Heart left ventricle (tissue), 13 donors: ENCODE measurements at regions not wholly inside any gene's neighbourhood (a gene's known extent, or its start where the extent isn't known, plus 50 kb on each side); places are given as distances from the start of the nearest gene placed in this dataset.

Source experiments
- POLR2A ChIP-seq, 2 donors: fragments of 450-650 bp; IDR thresholded peaks; one replicate each; pipeline ENCODE4 v1.6.1; 2017; ENCODE audit warnings: antibody characterized with exemption in 2 of 2, mild to moderate bottlenecking in 2 of 2, moderate library complexity in 2 of 2
- TF ChIP-seq, protein P1 (sequence below), 12 donors: fragments of 200-600 bp; sonication (generic) in 4 of 12; IDR thresholded peaks; one replicate each; pipeline versions ENCODE4 v1.5.0 to v1.8.0; 2018 to 2022; ENCODE audit warnings: antibody characterized with exemption in 12 of 12, mild to moderate bottlenecking in 5 of 12
- donor health status: ischemic (EF 13 %, LVEDD 7.1; RV severe dilation, severe dysfunction).
- donor health status: DM: no; HTN: yes; CAD: no.
- donor health status: DM: no; HTN: no; CAD: no.
- donor health status: ischemic (EF 25% LVEDD 6.9; RV normal size, moderate dysfunction).
- donor health status: ischemic (EF 25% LVEDD 5.7; RV mildly dilated, moderate dysfunction).
- donor health status: ischemic (EF 35%, LVEDD 5.7; RV mildly dilated, moderate dysfunction).
- donor health status: nonischemic (EF 11% LVEDD 7.7; RV severe dilation, severe dysfunction).
- donor health status: DM: yes; HTN: yes; CAD: no.
- donor health status: PGD.
- donor health status: ischemic (EF 29% LVEDD 5.4; RV normal size, mild dysfunction).
- donor health status: nonischemic (EF 23%, LVEDD 6.1; RV moderate dilation, normal function).

DNA sequence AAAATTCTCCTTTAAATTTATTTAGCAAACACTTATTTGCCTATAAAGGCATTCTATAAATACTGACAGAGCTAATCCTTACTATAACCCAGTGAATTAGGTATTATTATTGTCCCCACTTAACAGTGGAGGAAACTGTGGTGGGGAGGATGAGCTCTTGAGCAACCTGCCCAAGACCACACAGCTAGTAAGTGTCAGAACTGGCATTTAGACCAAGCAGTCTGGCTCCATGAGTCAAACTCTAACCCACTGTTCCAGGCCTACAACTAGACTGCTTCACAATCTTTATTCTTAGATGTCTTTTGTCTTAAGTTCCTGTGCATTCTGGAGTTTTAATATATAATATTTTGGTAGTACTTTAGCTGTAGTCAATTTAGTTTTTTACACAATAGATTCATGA lies 530.8 kb downstream of the BCKDHB start:
- TF ChIP-seq, protein P1, sequence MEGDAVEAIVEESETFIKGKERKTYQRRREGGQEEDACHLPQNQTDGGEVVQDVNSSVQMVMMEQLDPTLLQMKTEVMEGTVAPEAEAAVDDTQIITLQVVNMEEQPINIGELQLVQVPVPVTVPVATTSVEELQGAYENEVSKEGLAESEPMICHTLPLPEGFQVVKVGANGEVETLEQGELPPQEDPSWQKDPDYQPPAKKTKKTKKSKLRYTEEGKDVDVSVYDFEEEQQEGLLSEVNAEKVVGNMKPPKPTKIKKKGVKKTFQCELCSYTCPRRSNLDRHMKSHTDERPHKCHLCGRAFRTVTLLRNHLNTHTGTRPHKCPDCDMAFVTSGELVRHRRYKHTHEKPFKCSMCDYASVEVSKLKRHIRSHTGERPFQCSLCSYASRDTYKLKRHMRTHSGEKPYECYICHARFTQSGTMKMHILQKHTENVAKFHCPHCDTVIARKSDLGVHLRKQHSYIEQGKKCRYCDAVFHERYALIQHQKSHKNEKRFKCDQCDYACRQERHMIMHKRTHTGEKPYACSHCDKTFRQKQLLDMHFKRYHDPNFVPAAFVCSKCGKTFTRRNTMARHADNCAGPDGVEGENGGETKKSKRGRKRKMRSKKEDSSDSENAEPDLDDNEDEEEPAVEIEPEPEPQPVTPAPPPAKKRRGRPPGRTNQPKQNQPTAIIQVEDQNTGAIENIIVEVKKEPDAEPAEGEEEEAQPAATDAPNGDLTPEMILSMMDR (IDR thresholded peaks at IDR 0.05) = no peak
- no peak for TF ChIP-seq POLR2A (IDR thresholded peaks at IDR 0.05)
